ENCODE measurements at regions not wholly inside any gene's neighbourhood (a gene's known extent, or its start where the extent isn't known, plus 50 kb on each side); places are given as distances from the start of the nearest gene placed in this dataset.

- no peak for DNase-seq (ENCODE audit: extremely low read depth, low read depth)
- TF ChIP-seq CTCF (IDR thresholded peaks at IDR 0.05; ENCODE audit: low read depth, low read length), result no peak
Measured at GRCh38 chr1:5504364-5504740, 487.9 kb downstream of the NPHP4 start.

- no peak for TF ChIP-seq CTCF (IDR thresholded peaks at IDR 0.05; ENCODE audit: low read depth, low read length)
- no peak for DNase-seq (ENCODE audit: extremely low read depth, low read depth)
Measured at GRCh38 chr1:5503556-5504363, 488.5 kb downstream of the NPHP4 start.

GRCh38 chr1:5502311-5503194 lies 489.7 kb downstream of the NPHP4 start:
- no peak for TF ChIP-seq CTCF (IDR thresholded peaks at IDR 0.05; ENCODE audit: low read depth, low read length)
- DNase-seq (ENCODE audit: extremely low read depth, low read depth), result no peak

DNA sequence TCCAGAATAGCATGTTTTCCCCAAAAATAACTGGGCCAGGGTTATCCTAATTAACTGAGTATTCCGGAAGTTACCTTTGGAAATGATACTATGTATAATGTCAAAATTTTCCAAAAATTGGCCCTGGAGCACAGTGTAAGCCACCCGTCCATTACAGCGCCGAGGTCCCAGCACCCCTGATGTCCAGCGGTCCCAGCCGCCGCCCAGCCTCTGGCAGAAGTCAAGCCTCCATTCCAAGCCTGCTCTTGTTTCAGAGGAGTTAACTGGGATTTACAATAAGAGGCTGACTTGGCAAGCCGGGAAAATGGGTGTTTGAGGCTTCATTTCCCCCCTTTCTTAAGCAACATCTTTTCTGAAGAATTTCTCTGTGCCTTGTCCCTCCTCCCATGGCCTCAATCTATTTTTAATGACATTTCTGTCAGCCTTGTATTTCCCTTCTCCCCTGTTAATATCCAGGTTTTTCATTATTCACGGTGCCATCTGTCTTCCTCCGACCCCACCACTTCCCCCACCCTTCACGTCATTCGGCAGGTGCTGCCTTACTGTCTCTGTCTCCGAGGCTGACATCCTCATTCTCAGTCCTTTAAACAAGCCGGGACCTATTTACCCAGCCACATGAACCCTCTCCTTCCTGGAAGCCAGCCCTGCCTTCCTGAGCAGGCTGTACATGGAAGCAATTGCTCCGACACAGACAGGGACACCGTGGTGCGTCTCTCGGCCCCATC lies 490.9 kb downstream of the NPHP4 start:
- no peak for DNase-seq (ENCODE audit: extremely low read depth, low read depth)
- TF ChIP-seq CTCF (IDR thresholded peaks at IDR 0.05; ENCODE audit: low read depth, low read length), result no peak

DNA sequence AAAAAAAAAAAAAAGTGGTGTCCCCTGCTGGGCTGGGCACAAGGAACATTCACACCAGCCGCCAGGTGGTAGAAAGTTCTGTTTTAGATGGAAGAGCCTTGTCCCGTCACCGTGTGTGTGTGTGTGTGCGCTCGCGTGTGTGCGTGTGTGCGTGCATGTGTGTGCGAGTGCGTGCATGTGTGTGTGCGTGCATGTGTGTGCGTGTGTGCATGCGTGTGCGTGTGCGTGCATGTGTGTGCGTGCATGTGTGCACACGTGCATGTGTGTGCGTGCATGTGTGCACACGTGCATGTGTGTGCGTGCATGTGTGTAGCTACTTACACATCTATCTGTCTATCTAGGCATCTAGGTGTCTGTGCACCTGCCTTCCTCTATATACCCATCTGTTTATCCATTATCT lies 491.7 kb downstream of the NPHP4 start:
- no peak for TF ChIP-seq CTCF (IDR thresholded peaks at IDR 0.05; ENCODE audit: low read depth, low read length)
- no peak for DNase-seq (ENCODE audit: extremely low read depth, low read depth)

GRCh38 chr1:5497503-5497902 lies 494.7 kb downstream of the NPHP4 start:
- DNase-seq (ENCODE audit: extremely low read depth, low read depth), result no peak
- TF ChIP-seq CTCF (IDR thresholded peaks at IDR 0.05; ENCODE audit: low read depth, low read length), result no peak

All from AG09319 (cell line).